IMR-90 (cell line): ENCODE measurements at regions not wholly inside any gene's neighbourhood (a gene's known extent, or its start where the extent isn't known, plus 50 kb on each side); places are given as distances from the start of the nearest gene placed in this dataset.

Experiments
- CEBPB ChIP-seq: IDR thresholded peaks from 2 replicates; pipeline ENCODE4 v1.6.1; 2012; ENCODE audit warnings: low read depth, low read length, improper control_type of control experiment
- CTCF ChIP-seq: conservative IDR thresholded peaks from 2 replicates; pipeline ENCODE4 v1.5.1; 2012; ENCODE audit warnings: mild to moderate bottlenecking, low read depth, low read length, improper control_type of control experiment
- MAFK ChIP-seq: IDR thresholded peaks from 2 replicates; pipeline ENCODE4 v1.6.1; 2012; ENCODE audit warnings: low read depth, low read length, improper control_type of control experiment
- MAZ ChIP-seq: IDR thresholded peaks from 2 replicates; pipeline ENCODE4 v1.6.1; 2012; ENCODE audit warnings: low read depth, mild to moderate bottlenecking, low read length, improper control_type of control experiment, moderate library complexity, borderline replicate concordance
- POLR2A ChIP-seq: IDR thresholded peaks from 2 replicates; pipeline ENCODE4 v1.6.1; 2012; ENCODE audit warnings: mild to moderate bottlenecking, low read depth, low read length
- RAD21 ChIP-seq: IDR thresholded peaks from 2 replicates; pipeline ENCODE4 v1.6.1; 2012; ENCODE audit warnings: low read length, improper control_type of control experiment
- RCOR1 ChIP-seq: IDR thresholded peaks from 2 replicates; pipeline ENCODE4 v1.6.1; 2012; ENCODE audit warnings: mild to moderate bottlenecking, low read length, improper control_type of control experiment; ENCODE audit not compliant: insufficient replicate concordance
- RFX5 ChIP-seq: IDR thresholded peaks from 2 replicates; pipeline ENCODE4 v1.8.0; 2012; ENCODE audit warnings: low read depth, mild to moderate bottlenecking, low read length, moderate library complexity
- SMC3 ChIP-seq: fragments of 150-350 bp; IDR thresholded peaks from 2 replicates; pipeline ENCODE4 v1.6.1; 2016; ENCODE audit warnings: low read depth, mild to moderate bottlenecking, antibody characterized with exemption, low read length, moderate library complexity
- USF2 ChIP-seq: fragments of 150-350 bp; IDR thresholded peaks from 2 replicates; pipeline ENCODE4 v1.6.1; 2017; ENCODE audit warnings: mild to moderate bottlenecking, antibody characterized with exemption, low read length, low read depth

DNA sequence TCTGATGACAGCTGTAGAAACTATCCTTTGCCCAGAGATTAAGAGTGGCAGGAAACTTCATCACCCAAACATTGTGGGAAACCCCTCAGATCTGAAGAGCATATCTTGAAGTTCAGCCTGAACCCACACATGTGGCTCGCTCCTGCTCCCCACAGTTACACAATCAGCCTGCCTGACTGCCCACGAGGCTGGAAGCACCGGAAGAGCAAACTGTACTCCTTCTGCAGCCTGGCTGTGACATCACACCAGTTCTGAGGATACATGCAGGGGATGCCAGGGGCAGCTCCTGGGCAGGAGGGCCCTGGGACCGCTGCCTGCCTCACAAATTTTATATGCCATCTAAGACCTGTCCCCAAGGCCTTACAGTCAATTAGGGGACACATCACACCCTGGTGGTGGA is 444.4 kb downstream of the BUD13 start:
- TF ChIP-seq MAZ (no peak), CTCF (no peak), RAD21 (no peak), POLR2A (no peak), SMC3 (no peak), CEBPB (no peak), USF2 (no peak), MAFK (no peak), RFX5 (no peak), RCOR1 (no peak)
